GM04504 (cell line): ENCODE measurements at regions not wholly inside any gene's neighbourhood (a gene's known extent, or its start where the extent isn't known, plus 50 kb on each side); places are given as distances from the start of the nearest gene placed in this dataset.
"Not testable (repeated sequence)": the region's sequence is repeated elsewhere in the genome, so short reads cannot be mapped to it uniquely, and the experiment has no call there.

Source experiments
- DNase-seq: peaks from one replicate; pipeline ENCODE4 v3.0.0-alpha.2; 2012; ENCODE audit warnings: low read depth

- no peak for DNase-seq
These were observed 527.6 kb downstream of the TMEM114 start for GRCh38 chr16:8062677-8063076.

- no peak for DNase-seq
These were observed 534.5 kb downstream of the TMEM114 start for GRCh38 chr16:8055761-8056160.

GRCh38 chr16:8053437-8053836, 536.9 kb downstream of the TMEM114 start:
- DNase-seq, result no peak

- DNase-seq, result no peak
These were observed 541.9 kb downstream of the TMEM114 start for GRCh38 chr16:8048433-8048832.

- no peak for DNase-seq
These were observed 542.6 kb downstream of the TMEM114 start for GRCh38 chr16:8047736-8048135.

GRCh38 chr16:8044796-8045195, 545.5 kb downstream of the TMEM114 start:
- no peak for DNase-seq

- no peak for DNase-seq
These were observed 557.9 kb downstream of the TMEM114 start for GRCh38 chr16:8032406-8032805.

- DNase-seq, result not testable (repeated sequence)
These were observed 560.3 kb downstream of the TMEM114 start for GRCh38 chr16:8030004-8030403.

- DNase-seq, result no peak
These were observed 563.9 kb downstream of the TMEM114 start for GRCh38 chr16:8026450-8026849.

- DNase-seq, result no peak
These were observed 567.0 kb downstream of the TMEM114 start for GRCh38 chr16:8023326-8023725.

GRCh38 chr16:8005096-8005860, 585.0 kb downstream of the TMEM114 start:
- DNase-seq, result no peak

- DNase-seq, result no peak
These were observed 591.4 kb downstream of the TMEM114 start for GRCh38 chr16:7998789-7999453.

- DNase-seq, result no peak
These were observed 592.3 kb downstream of the TMEM114 start for GRCh38 chr16:7997966-7998365.

- DNase-seq, result no peak
These were observed 597.7 kb downstream of the TMEM114 start for GRCh38 chr16:7992616-7993015.

GRCh38 chr16:7990626-7991260, 599.6 kb downstream of the TMEM114 start:
- no peak for DNase-seq

GRCh38 chr16:7983676-7984075, 606.6 kb downstream of the TMEM114 start:
- DNase-seq, result no peak

GRCh38 chr16:7980133-7980483, 610.2 kb downstream of the TMEM114 start:
- DNase-seq, result no peak

GRCh38 chr16:7979448-7980132, 610.7 kb downstream of the TMEM114 start:
- no peak for DNase-seq

- DNase-seq, result no peak
These were observed 613.7 kb downstream of the TMEM114 start for GRCh38 chr16:7976563-7976962.

- DNase-seq, result no peak
These were observed 614.2 kb downstream of the TMEM114 start for GRCh38 chr16:7976125-7976524.

- DNase-seq, result no peak
These were observed 622.3 kb downstream of the TMEM114 start for GRCh38 chr16:7967996-7968509.

GRCh38 chr16:7964744-7965143, 625.6 kb downstream of the TMEM114 start:
- no peak for DNase-seq
